SJCRH30 (cell line): ENCODE measurements at regions not wholly inside any gene's neighbourhood (a gene's known extent, or its start where the extent isn't known, plus 50 kb on each side); places are given as distances from the start of the nearest gene placed in this dataset.
"Not testable (repeated sequence)": the region's sequence is repeated elsewhere in the genome, so short reads cannot be mapped to it uniquely, and the experiment has no call there.

ENCODE experiments used
- DNase-seq, 2 experiments: peaks; one replicate each; pipeline ENCODE4 v3.0.0-alpha.2; 2015 to 2020
- H3K27ac ChIP-seq: fragments of 250-450 bp; sonication (Bioruptor Pico); 2 replicates; pipeline ENCODE4 v1.5.1; 2020; ENCODE audit warnings: mild to moderate bottlenecking, moderate library complexity
- H3K27me3 ChIP-seq: fragments of 250-450 bp; sonication (Bioruptor Pico); 2 replicates; pipeline ENCODE4 v1.5.1; 2020; ENCODE audit warnings: mild to moderate bottlenecking, moderate library complexity
- H3K36me3 ChIP-seq: fragments of 250-450 bp; sonication (Bioruptor Pico); 2 replicates; pipeline ENCODE4 v1.5.1; 2020; ENCODE audit warnings: mild to moderate bottlenecking, moderate library complexity
- H3K4me1 ChIP-seq: fragments of 250-450 bp; sonication (Bioruptor Pico); 2 replicates; pipeline ENCODE4 v1.5.1; 2020; ENCODE audit warnings: mild to moderate bottlenecking, moderate library complexity
- H3K4me3 ChIP-seq: fragments of 250-450 bp; sonication (Bioruptor Pico); 2 replicates; pipeline ENCODE4 v1.5.1; 2020; ENCODE audit warnings: mild to moderate bottlenecking, moderate library complexity
- H3K9me3 ChIP-seq: fragments of 250-450 bp; sonication (Bioruptor Pico); replicated peaks from 2 replicates; pipeline ENCODE4 v1.5.1; 2020; ENCODE audit warnings: mild to moderate bottlenecking, moderate library complexity

DNA sequence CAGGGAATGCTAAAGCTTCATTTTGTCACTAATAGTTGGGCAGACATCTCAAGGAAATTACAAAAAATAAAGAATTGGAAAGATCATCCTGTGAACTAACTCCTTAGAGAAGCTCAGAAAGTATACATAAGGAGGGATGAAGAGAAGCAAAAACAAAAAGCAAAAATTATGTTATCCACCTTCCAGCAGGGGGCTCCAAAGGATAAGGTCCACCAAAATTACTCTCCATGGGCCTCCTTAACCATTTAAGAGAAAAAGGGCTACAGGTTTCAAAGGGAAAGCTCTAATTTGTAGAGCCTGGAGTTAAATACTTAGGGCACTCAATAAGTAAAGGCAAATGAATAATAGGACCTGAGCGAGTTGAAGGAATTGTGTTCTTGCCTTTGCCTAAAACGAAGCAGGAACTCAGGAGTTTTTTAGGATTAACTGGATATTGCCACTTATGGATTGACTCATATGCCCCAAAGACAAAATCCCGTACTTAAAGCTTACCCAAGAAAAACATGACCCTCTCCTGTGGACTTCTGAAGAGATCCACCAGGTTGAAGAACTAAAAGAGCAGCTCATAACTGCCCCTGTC, 1167.9 kb downstream of the DSC3 start:
- no peaks in the 10 kb centered on the region for H3K36me3 ChIP-seq
- no peaks in the 10 kb centered on the region for H3K9me3 ChIP-seq
- peak in 1 of 2 experiments; percentile 31 for DNase-seq
- H3K27me3 ChIP-seq = no peaks in the 10 kb centered on the region
- no peak overlapping the region for H3K27ac ChIP-seq
- H3K4me3 ChIP-seq = no peak overlapping the region
- no peaks in the 10 kb centered on the region for H3K4me1 ChIP-seq

DNA sequence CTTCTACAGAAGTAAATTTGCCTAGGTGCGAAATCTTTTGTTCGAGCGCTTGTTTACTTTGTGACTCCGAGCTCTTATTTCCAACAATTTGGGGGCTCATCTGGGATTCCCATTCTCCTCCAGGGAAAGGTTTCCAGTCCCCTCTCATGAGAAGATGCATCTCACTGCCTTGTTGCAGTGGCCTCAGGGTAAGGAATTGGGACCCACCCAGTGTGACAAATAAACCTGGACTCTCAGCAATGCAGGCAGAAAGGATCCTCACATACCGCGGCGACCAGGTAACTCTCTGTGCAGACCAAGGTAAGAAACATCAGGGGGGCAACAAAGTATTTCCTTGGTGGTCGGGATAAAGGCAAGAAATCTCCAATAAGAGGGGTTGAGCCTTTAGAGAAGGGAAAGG, 1169.3 kb downstream of the DSC3 start:
- no peak for DNase-seq
- no peak overlapping the region for H3K4me3 ChIP-seq
- H3K27me3 ChIP-seq = no peaks in the 10 kb centered on the region
- H3K27ac ChIP-seq = no peak overlapping the region
- H3K36me3 ChIP-seq = no peaks in the 10 kb centered on the region
- H3K4me1 ChIP-seq = no peaks in the 10 kb centered on the region
- H3K9me3 ChIP-seq = no peaks in the 10 kb centered on the region

DNA sequence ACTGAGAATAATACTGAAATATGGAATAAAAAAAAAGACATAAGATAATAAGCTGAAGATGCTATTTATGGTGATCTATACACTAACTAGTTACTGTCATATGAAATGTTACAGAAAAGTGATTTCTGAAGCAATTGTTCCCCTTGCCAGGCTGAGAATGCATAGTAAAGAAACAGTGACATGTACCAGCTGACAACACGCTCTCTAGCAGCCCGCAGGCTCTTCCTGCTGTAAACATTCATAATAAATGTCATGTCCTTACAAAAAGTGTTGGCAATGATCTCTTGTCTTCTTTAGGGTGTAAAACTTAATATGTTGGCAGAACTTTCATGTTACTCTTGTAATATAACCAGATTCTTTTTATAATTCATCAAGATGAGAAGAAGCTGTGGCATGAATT, 1171.3 kb downstream of the DSC3 start:
- Histone ChIP-seq H3K4me3 (no peak overlapping the region), H3K27me3 (no peaks in the 10 kb centered on the region), H3K36me3 (no peaks in the 10 kb centered on the region), H3K9me3 (no peaks in the 10 kb centered on the region), H3K27ac (no peak overlapping the region), H3K4me1 (no peaks in the 10 kb centered on the region)
- DNase-seq = no peak

DNA sequence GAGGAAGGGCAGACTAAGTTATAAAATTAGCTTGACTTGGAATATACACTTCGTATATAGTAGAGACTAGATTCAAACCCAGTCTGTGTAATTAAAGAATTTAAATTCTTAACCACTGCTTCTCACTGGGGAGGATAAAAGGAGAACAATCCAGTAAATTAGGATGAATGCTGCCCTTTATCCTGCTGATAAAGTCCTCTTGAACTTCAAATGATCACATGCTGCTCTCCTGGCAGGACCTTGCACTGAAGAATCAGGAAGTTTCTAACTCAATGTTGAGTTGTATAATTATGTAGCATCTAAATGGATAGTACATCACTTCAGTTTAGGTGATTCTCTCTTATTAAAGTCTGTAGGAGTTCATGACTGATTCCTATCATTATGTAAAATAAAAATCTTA, 1179.7 kb downstream of the DSC3 start:
- no peaks in the 10 kb centered on the region for H3K9me3 ChIP-seq

DNA sequence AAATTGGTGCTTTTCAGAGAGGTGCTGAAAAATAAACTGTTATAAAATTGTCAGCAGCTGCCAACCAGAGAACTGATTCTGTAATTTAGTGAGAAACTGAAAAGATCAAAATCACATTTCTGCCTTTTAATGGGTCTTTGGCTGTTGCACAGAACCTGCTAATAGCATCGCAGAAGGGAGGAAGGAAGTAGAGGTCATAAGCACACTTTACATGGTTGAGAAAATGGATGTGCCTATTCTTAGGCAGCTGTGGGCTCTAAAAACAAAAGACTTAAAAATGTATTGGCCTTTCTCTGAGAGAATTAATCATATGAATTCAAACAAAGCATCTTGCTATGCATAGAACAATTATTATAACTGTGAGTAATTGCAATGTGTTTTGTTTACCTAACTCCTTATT, 1186.9 kb downstream of the DSC3 start:
- no peak for DNase-seq
- Histone ChIP-seq H3K4me3 (no peak overlapping the region), H3K9me3 (no peaks in the 10 kb centered on the region), H3K27me3 (no peaks in the 10 kb centered on the region), H3K36me3 (no peaks in the 10 kb centered on the region), H3K4me1 (no peaks in the 10 kb centered on the region), H3K27ac (no peak overlapping the region)

More for the DNA sequence above, 1179.7 kb downstream of the DSC3 start:
- Histone ChIP-seq H3K36me3 (no peaks in the 10 kb centered on the region), H3K4me3 (no peak overlapping the region), H3K27ac (no peak overlapping the region), H3K27me3 (no peaks in the 10 kb centered on the region), H3K4me1 (no peaks in the 10 kb centered on the region)
- no peak for DNase-seq

DNA sequence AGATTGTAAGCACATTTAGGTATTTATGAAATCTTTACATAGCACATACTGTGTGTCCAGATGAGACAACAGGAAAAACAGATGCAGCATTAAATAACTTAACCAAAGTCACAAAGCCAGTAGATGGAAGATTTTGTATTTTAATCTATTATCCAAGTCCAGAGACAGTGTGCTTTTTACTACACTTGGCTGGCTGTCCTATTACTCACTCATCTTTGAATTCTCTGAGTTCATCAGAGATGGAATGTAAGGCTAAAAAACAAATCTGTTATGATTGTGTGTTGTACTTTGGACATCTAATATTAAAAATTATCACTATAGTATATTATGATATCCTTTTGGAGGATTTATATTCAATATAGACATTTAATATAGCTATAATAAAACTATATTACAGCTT, 1189.4 kb downstream of the DSC3 start:
- no peak for DNase-seq
- Histone ChIP-seq H3K4me3 (no peak overlapping the region), H3K4me1 (no peaks in the 10 kb centered on the region), H3K9me3 (no peaks in the 10 kb centered on the region), H3K27ac (no peak overlapping the region), H3K27me3 (no peaks in the 10 kb centered on the region), H3K36me3 (no peaks in the 10 kb centered on the region)

DNA sequence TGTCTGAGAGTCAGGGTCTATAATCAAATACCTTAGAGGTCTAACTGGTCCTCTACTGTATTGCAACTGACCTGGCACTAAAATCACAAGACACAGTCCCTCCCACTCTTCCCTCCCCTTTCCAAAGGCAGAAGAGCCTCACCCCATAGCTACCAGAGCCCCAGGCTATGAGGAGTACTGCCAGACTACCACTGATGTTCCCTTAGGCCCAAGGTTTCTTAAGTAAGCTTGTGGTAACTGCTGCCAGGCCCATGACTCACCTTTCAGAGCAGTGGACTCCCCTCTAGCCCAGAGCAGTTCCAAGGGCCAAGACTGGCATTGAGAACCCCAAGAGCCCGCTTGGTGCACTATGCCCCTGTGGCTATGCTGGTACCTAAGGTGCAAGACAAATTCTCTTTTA, 1193.4 kb downstream of the DSC3 start:
- H3K36me3 ChIP-seq = no peaks in the 10 kb centered on the region
- H3K27ac ChIP-seq = no peak overlapping the region
- H3K9me3 ChIP-seq = no peaks in the 10 kb centered on the region
- no peak overlapping the region for H3K4me3 ChIP-seq
- no peaks in the 10 kb centered on the region for H3K4me1 ChIP-seq
- no peaks in the 10 kb centered on the region for H3K27me3 ChIP-seq
- no peak for DNase-seq

DNA sequence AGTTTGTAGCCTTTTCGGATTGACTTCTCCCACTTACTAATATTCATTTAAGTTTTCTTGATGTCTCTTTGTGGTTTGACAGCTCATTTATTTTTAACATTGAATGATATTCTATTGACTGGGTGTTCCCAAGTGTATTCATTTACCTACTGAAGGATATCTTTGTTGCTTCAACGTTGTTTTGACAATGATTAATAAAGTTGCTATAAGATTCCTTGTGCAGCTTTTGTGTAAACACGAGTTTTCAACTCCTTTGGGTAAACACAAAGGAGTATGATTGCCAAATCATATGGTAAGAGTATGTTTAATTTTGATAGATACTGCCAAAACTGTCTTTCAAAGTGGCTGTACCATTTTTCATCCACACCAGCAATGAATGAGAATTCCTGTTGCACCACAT, 1200.9 kb downstream of the DSC3 start:
- no peaks in the 10 kb centered on the region for H3K4me1 ChIP-seq
- H3K36me3 ChIP-seq = no peaks in the 10 kb centered on the region
- no peaks in the 10 kb centered on the region for H3K9me3 ChIP-seq
- no peak for DNase-seq
- H3K27me3 ChIP-seq = no peaks in the 10 kb centered on the region
- no peak overlapping the region for H3K27ac ChIP-seq
- no peak overlapping the region for H3K4me3 ChIP-seq

DNA sequence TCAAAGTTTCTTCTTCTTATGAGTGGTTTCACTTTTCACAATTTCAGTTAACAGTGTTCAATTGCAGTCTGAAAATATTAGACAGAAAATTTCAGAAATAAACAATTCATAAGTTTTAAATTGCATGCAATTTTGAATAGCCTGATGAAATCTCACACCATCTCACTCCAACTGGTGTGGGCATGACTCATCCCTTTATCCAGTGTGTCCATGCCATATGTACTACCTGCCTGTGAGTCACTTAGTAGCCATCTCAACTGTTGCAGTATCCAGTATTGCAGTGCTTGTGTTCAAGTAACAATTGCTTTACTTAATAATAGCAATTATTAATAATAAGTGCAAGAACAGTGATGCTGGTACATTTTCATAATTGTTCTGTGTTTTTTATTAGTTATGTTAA, 1202.5 kb downstream of the DSC3 start:
- peak in 1 of 2 experiments; percentile 1 for DNase-seq
- Histone ChIP-seq H3K4me1 (no peaks in the 10 kb centered on the region), H3K9me3 (no peaks in the 10 kb centered on the region)

DNA sequence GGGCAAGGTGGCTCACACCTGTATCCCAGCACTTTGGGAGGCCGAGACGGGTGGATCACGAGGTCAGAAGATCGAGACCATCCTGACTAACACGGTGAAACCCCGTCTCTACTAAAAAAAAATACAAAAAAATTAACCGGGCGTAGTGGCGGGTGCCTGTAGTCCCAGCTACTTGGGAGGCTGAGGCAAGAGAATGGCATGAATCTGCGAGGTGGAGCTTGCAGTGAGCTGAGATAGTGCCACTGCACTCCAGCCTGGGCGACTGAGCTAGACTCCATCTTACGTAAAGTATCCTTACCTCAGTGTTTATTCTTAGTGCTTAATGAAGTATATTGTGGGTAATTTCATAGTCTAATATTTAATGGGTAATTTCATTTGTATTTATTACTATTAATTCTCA, 1203.6 kb downstream of the DSC3 start:
- H3K27ac ChIP-seq, H3K36me3 ChIP-seq, H3K27me3 ChIP-seq, H3K4me1 ChIP-seq, DNase-seq, H3K4me3 ChIP-seq, H3K9me3 ChIP-seq: not testable (repeated sequence)

More for the DNA sequence above, 1202.5 kb downstream of the DSC3 start:
- Histone ChIP-seq H3K27ac (no peak overlapping the region), H3K4me3 (no peak overlapping the region), H3K36me3 (no peaks in the 10 kb centered on the region), H3K27me3 (no peaks in the 10 kb centered on the region)

DNA sequence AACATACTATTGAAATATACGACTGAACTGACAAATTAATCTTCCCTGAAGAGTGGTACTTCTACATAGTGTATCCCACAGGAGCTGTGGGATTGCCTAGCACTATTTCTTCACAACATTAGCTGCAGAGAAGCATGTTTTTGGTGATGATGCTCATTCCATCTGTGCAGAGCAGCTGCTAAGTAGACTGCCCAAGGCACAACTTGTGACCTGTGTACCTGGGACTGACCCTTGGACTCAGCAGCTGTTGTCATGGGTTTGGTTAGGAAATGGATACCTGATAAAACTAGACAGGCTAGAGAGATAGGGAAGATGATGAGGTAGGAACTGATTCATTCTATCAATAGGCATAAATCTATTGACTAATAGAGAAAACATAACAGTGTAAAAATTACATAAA, 1204.0 kb downstream of the DSC3 start:
- no peak overlapping the region for H3K4me3 ChIP-seq
- DNase-seq = no peak
- no peak overlapping the region for H3K27ac ChIP-seq
- H3K27me3 ChIP-seq = no peaks in the 10 kb centered on the region
- no peaks in the 10 kb centered on the region for H3K9me3 ChIP-seq
- H3K4me1 ChIP-seq = no peaks in the 10 kb centered on the region
- no peaks in the 10 kb centered on the region for H3K36me3 ChIP-seq

DNA sequence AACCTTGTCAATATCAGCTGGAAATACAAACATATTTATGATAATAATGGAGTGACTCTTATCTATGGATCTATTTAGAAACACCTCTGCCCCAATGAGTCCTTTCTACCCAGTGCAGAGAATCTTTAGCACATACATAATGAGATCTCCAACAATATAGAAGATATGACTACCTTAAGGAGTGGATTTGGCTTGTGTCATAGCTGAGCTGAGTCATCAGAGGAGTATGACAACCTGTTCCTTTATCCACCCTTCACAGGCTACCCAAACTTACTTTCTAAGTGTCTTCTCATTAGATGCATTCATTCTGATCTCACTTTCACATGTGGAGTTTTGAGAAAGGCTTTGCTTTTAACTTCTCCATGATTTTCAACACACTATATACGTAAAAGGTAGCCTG, 1218.9 kb downstream of the DSC3 start:
- Histone ChIP-seq H3K9me3 (no peaks in the 10 kb centered on the region), H3K27ac (no peak overlapping the region), H3K4me3 (no peak overlapping the region), H3K27me3 (no peaks in the 10 kb centered on the region), H3K4me1 (no peaks in the 10 kb centered on the region), H3K36me3 (no peaks in the 10 kb centered on the region)
- no peak for DNase-seq

DNA sequence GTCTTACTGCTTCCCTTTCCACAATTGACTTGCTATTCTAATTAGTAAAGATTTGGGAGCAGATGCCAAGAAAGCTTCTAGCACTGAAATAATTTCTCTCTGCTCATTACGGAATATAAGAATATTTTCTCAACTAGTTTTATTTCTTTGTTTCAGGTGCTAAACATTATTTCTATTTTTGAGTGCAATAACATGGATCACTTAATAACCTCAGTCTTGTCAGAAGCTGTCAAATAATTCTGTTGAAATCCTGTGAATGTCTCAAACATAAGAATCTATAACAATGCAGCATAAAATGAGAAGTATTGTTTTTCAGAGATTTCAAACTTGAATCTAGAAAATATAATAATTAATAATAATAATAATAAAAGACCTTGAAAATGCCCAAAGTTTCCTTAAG, 1221.0 kb downstream of the DSC3 start:
- no peaks in the 10 kb centered on the region for H3K27me3 ChIP-seq
- H3K9me3 ChIP-seq = no peaks in the 10 kb centered on the region
- H3K4me3 ChIP-seq = no peak overlapping the region
- no peaks in the 10 kb centered on the region for H3K4me1 ChIP-seq
- no peak overlapping the region for H3K27ac ChIP-seq
- DNase-seq = no peak
- H3K36me3 ChIP-seq = no peaks in the 10 kb centered on the region

DNA sequence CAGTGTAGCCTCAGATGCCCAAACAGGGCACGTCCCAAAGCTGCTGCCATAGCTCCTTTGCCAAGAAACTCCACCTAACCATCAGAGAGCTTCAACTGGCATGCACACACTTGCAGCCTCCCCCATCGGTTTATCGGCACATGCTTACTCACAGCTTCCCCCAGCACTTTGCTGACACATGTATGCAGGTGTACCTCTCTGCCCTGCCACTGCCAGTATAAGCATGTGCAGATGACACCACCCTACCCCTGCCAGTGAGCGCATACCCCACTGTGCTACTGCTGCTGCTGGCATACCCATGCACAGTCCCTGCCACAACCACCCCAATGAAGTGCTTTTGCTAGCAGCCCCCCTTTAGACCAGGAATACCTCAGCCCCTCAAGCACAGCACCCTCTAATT, 1231.0 kb downstream of the DSC3 start:
- DNase-seq = no peak
- no peaks in the 10 kb centered on the region for H3K36me3 ChIP-seq
- no peaks in the 10 kb centered on the region for H3K9me3 ChIP-seq
- H3K4me3 ChIP-seq = no peak overlapping the region
- H3K4me1 ChIP-seq = no peaks in the 10 kb centered on the region
- no peaks in the 10 kb centered on the region for H3K27me3 ChIP-seq
- H3K27ac ChIP-seq = no peak overlapping the region

DNA sequence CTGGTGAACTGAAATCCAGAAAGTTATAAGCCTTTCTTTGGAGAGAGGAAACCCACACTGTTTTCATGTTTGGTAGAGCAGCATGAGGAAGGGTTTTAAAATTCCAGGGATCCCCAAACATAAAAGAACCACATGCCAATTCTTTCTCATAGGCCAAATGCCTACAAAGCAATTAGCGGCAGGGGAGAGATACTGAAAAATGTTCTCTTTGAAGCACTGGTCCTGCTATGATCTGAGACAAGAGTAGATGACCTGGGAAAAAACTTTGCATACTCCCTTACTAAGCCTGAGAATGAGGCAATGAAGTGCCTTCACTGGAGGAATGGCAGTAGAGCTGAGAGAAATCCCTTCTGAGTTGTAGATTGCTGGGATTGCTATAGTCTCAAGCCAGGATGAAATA, 1261.7 kb downstream of the DSC3 start:
- H3K4me1 ChIP-seq = no peaks in the 10 kb centered on the region
- H3K36me3 ChIP-seq = no peaks in the 10 kb centered on the region
- no peak for DNase-seq
- H3K4me3 ChIP-seq = no peak overlapping the region
- no peaks in the 10 kb centered on the region for H3K27me3 ChIP-seq
- no peaks in the 10 kb centered on the region for H3K9me3 ChIP-seq
- H3K27ac ChIP-seq = no peak overlapping the region

DNA sequence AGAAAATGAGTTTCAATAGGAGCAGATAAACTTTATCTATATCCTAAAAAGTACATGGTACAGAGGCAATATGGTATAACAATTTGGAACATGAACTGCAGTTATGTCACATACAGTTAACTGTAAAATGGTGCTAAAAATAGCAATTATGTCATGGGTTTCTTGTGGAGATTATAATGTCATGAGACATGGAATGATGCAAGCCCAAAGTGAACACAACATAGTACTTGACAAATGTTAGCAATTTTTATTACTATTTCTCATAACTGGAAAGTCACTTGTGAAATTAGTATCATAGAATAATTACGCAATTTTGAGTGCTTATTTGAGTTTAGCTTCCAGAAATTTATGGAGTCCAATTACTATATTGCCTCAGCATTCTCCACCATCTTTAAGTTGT, 1263.4 kb downstream of the DSC3 start:
- Histone ChIP-seq H3K27ac (no peak overlapping the region), H3K9me3 (no peaks in the 10 kb centered on the region), H3K4me3 (no peak overlapping the region), H3K36me3 (no peaks in the 10 kb centered on the region), H3K4me1 (no peaks in the 10 kb centered on the region), H3K27me3 (no peaks in the 10 kb centered on the region)
- no peak for DNase-seq

DNA sequence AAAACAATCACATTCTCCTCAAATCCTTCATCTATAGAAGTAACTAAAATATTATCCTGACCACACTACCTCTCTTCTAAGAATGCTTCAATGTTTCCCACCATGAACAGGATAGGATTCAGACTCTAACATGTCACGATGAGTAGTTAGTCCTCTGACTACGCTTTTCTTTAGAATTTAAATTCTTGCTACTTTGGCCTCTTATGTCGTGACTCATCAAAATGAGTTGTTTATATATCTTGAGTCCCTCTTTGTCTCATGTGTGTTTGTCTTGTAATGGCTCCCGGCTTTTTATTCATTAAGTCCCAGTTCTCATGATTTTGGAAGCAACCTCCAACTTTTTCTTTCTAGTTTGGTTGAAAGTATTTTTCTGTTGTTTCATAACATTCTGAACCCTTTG, 1289.2 kb downstream of the DSC3 start:
- no peaks in the 10 kb centered on the region for H3K4me1 ChIP-seq
- no peak overlapping the region for H3K4me3 ChIP-seq
- H3K9me3 ChIP-seq = no peaks in the 10 kb centered on the region
- no peaks in the 10 kb centered on the region for H3K36me3 ChIP-seq
- DNase-seq = no peak
- H3K27me3 ChIP-seq = no peaks in the 10 kb centered on the region
- no peak overlapping the region for H3K27ac ChIP-seq
